Aorta (tissue), 5 donors: ENCODE measurements at regions not wholly inside any gene's neighbourhood (a gene's known extent, or its start where the extent isn't known, plus 50 kb on each side); places are given as distances from the start of the nearest gene placed in this dataset.

Source experiments
- ATAC-seq: fragments of 200-7000 bp; cut with Tn5 transposase; one replicate; pipeline ENCODE4 v1.9.1; 2022; ENCODE audit warnings: moderate library complexity; ENCODE audit not compliant: low FRiP score
- DNase-seq, 2 donors: peaks; one replicate each; pipeline ENCODE4 v3.0.0-alpha.2; 2020
- H3K27ac ChIP-seq, 2 donors: one replicate each; pipeline ENCODE4 v1.5.1; 2013; ENCODE audit warnings: low read length in 2 of 2, mild to moderate bottlenecking in 2 of 2, moderate library complexity in 2 of 2, control low read depth in 1 of 2, inconsistent platforms in 1 of 2, low read depth in 1 of 2
- H3K27me3 ChIP-seq, 2 donors: one replicate each; pipeline ENCODE4 v1.6.1; 2013; ENCODE audit warnings: control low read depth in 1 of 2, low read length in 1 of 2, mild to moderate bottlenecking in 1 of 2, moderate library complexity in 1 of 2; ENCODE audit not compliant: insufficient read depth in 2 of 2, control insufficient read depth in 1 of 2
- H3K36me3 ChIP-seq, 2 donors: one replicate each; pipeline ENCODE4 v1.6.1; 2013; ENCODE audit warnings: control low read depth in 1 of 2, low read length in 1 of 2, mild to moderate bottlenecking in 1 of 2; ENCODE audit not compliant: insufficient read depth in 2 of 2, control insufficient read depth in 1 of 2
- H3K4me1 ChIP-seq, 2 donors: one replicate each; pipeline ENCODE4 v1.6.1; 2013; ENCODE audit warnings: low read length in 2 of 2, control low read depth in 1 of 2, mild to moderate bottlenecking in 1 of 2, moderate library complexity in 1 of 2; ENCODE audit not compliant: insufficient read depth in 2 of 2, control insufficient read depth in 1 of 2
- H3K4me3 ChIP-seq, 2 donors: one replicate each; pipeline ENCODE4 v1.5.1; 2013; ENCODE audit warnings: low read length in 2 of 2, control low read depth in 1 of 2, mild to moderate bottlenecking in 1 of 2
- H3K9me3 ChIP-seq: one replicate; pipeline ENCODE4 v1.6.1; 2013; ENCODE audit warnings: mild to moderate bottlenecking, low read length; ENCODE audit not compliant: control insufficient read depth
- WGBS, 2 donors: extraction: QIAGEN DNeasy Blood & Tissue Kit; methylation state at CpG; one replicate each; pipeline ENCODE4 v1.1.7; 2013; 5-methylcytosine and 5-hydroxymethylcytosine counted together
- intact Hi-C, 2 donors: fragments of 100-400 bp; cut with DNase I; formaldehyde crosslinking; loops; one replicate each; pipeline versions ENCODE4 v1.14.2 to v1.15.0; 2022
- donor health status: healthy with polysubstance abuse.
- donor health status: Bipolar disorder and iron deficiency.
- donor health status: DM: no; HTN: no; CAD: no.
- donor health status: DM: no; HTN: no; CAD: no.
- donor health status: DM: yes; HTN: yes; CAD: no.

DNA sequence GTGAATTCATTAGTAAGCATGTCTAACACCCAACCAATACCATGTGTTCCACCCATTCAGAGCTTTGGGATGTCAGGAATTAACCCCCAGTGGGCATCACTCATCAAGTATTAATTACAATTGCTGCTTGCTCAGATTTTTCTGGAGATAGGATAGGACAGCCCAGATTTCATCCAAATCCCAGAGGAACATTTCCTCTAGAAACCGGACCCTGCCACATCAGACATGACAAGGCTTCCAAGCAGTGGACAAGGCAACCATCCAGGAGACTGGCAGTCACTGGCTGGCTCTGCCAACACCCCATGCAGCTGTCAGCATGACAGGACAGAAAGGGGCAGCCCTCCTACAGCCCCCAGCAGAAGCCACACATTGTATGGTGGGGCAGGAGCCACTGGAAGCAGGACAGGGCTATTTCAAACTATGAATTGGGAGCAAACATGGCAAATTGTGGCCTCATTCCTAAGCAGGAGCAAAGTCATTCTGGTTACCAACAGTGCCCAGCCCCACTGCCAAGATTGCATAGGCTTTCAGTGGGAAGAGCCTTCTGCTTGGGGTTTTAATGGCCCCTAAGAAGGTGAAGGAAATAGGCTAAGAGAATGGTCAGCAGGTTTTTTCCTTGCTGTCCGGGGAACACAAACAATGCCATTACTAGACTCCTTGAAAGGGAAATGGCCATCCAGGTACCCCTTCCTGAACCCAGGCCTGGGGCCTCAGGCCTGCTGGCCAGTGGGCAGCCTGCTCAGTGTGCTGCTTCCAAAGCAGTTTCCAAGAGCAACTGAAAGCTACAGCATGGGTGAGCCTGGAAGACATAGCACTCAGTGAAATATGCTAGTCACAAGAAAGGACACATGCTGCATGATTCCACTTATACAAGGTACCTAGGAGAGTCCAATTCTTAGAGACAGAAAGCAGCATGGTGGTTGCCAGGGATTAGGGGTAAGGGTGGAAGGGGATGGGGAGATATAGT, 294.7 kb upstream of the SLC30A5 start:
- Histone ChIP-seq H3K4me1 (no peaks in the 10 kb centered on the region), H3K4me3 (no peak overlapping the region), H3K27me3 (no peaks in the 10 kb centered on the region), H3K27ac (no peak overlapping the region), H3K36me3 (no peaks in the 10 kb centered on the region), H3K9me3 (no peaks in the 10 kb centered on the region)
- intact Hi-C loops = no loop called here
- no peak for ATAC-seq
- DNase-seq = no peak
- WGBS, 2 donors = 87 to 90% methylated on average over 2 of the region's 2 CpGs

DNA sequence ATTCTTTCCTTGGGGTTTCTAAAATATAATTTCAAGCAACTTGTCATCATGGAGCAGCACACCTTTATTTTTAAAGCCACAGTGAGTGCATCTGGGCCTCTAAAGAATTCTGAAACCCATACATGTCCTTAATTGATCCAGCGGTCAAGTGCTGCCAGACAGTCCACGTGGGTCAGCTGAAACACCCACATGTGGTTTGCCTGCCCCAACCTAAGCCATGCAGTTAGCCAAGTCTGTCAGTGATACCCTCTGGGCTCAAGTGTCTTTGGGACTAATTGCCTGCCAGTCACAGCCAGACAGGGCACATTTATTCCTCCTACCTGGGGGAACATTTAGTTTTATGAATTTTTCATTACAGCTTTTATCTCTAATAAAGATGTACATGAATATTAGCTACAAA, 291.4 kb upstream of the SLC30A5 start:
- WGBS, 2 donors = 93 to 95% methylated on average over 2 of the region's 2 CpGs
- no peak for DNase-seq
- H3K4me3 ChIP-seq = no peak overlapping the region
- H3K36me3 ChIP-seq = no peaks in the 10 kb centered on the region
- ATAC-seq = no peak
- no peaks in the 10 kb centered on the region for H3K4me1 ChIP-seq
- no peaks in the 10 kb centered on the region for H3K9me3 ChIP-seq
- intact Hi-C loops = no loop called here
- no peaks in the 10 kb centered on the region for H3K27me3 ChIP-seq
- no peak overlapping the region for H3K27ac ChIP-seq

DNA sequence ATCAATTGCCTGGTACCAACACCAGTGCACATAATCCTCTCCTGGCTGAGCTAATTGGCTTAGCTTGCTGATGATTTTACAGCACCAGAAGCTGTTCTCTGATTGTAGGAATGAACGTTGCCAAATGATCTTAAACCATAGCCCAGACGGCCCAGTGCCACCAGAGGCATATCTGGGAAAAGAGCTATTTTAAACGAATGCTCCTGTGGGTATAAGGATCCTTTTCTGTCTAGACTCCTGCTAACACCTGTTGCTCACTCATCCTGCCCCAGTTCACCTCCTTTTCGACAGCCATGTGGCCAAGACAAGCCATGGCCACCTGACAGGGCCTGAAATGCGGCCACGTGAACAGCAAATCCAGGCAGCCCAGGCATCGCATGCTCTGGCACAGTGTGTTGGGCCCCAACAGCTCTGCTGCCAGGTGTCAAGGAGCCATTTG, 289.9 kb upstream of the SLC30A5 start:
- DNase-seq = no peak
- no peaks in the 10 kb centered on the region for H3K27me3 ChIP-seq
- no peaks in the 10 kb centered on the region for H3K4me1 ChIP-seq
- WGBS, 2 donors = 82 to 86% methylated on average over 7 of the region's 7 CpGs
- H3K9me3 ChIP-seq = no peaks in the 10 kb centered on the region
- intact Hi-C loops = no loop called here
- no peak overlapping the region for H3K27ac ChIP-seq
- H3K4me3 ChIP-seq = no peak overlapping the region
- no peaks in the 10 kb centered on the region for H3K36me3 ChIP-seq
- no peak for ATAC-seq

DNA sequence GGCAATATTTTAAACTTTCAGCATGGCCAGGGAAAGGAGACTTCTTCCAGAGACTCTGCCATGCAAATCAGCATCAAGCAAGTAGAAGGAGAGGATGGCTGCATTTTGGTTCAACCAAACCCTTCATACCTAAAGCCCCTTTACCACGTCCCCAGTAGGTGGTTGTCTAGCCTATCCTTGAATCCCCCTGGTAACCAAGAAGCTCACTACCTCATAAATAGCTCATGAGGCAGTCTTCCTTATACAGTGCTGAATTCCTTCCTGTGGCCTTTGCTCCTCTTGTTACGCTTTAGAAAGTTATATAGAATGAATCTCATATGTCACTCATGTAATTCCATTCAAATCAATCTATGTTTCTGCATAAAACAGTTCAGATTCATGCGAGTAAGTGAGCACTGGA, 289.5 kb upstream of the SLC30A5 start:
- H3K27me3 ChIP-seq = no peaks in the 10 kb centered on the region
- no peak for ATAC-seq

DNA sequence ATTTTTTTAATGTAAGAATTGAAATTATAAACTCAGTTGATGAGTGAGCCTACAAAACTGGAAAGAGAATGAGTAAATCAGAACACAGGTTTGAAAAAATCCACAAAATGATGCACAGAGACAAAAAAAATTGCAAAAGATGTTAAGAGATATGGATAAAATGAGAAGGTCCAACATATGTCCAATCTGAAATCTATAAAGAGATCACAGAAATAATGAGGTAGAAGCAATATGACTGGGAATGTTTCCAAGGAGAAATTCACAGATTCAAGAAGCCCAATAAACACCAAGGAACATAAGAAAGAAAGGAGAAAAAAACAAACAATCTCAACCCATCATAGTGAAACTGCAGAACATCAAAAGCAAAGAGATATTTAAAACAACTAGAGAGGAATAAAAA, 288.4 kb upstream of the SLC30A5 start:
- Histone ChIP-seq H3K27ac (no peak overlapping the region), H3K27me3 (no peaks in the 10 kb centered on the region), H3K4me3 (no peak overlapping the region), H3K4me1 (no peaks in the 10 kb centered on the region), H3K36me3 (no peaks in the 10 kb centered on the region), H3K9me3 (no peaks in the 10 kb centered on the region)
- DNase-seq (no peak), ATAC-seq (no peak)
- intact Hi-C loops = no loop called here

More for the DNA sequence above, 289.5 kb upstream of the SLC30A5 start:
- Histone ChIP-seq H3K36me3 (no peaks in the 10 kb centered on the region), H3K4me3 (no peak overlapping the region), H3K4me1 (no peaks in the 10 kb centered on the region), H3K9me3 (no peaks in the 10 kb centered on the region), H3K27ac (no peak overlapping the region)
- intact Hi-C loops = no loop called here
- 94 to 96% methylated on average over 3 of the region's 3 CpGs for WGBS, 2 donors
- no peak for DNase-seq

DNA sequence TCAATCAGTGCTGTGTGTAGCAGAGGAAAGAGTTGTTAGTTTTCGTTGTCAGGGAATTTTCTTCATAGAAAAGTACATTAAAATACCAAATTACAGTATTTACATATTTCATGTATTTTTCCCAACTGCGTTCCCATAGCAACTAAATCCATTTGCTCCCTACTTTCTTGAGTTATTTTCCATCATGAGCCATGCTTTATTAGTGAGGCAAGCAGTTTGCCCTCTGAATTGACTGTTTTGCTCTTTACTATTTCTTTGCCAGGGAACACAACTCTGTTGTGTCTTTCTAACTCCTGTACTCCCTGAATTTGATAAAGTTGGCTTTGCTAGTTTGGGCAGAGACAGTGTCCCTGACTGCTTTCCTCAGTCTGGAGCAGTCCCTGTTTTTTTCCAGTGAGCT, 276.2 kb upstream of the SLC30A5 start:
- Histone ChIP-seq H3K4me1 (no peaks in the 10 kb centered on the region), H3K27ac (no peak overlapping the region), H3K9me3 (peaks cover 4% of the 10 kb centered on the region), H3K27me3 (no peaks in the 10 kb centered on the region), H3K36me3 (no peaks in the 10 kb centered on the region), H3K4me3 (no peak overlapping the region)
- 74 to 85% methylated on average over 2 of the region's 2 CpGs for WGBS, 2 donors
- intact Hi-C loops = no loop called here
- DNase-seq (no peak), ATAC-seq (no peak)

DNA sequence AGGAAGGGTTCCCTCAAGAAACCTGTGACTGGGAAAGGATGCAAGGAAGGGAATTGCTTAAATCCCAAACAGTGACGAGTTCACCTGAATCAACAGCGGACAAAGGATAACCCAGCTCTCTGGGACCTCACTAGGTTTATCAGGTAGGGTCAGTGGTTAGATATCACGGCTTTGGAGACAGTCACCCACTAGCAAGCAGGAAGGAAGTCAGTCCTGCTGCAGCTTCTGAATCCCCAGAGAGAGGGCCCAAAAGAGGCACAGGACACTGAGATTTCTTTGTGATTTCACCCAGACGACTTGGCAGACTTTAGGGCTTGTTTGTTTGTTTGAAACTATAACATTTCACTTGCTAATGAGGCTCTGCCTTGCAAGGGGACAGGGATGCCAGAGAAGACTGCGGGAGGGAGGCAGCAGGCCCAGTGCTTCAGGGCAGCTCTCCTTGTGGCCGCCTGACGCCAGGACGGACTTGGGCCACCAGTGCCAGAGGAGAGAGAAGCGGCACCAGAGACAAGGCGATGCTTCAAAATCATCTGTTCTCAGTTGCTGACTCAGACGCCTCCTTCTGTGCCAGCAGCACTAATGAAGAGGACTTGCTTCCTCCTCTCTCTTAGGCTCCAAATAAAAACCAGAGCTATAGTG, 275.6 kb upstream of the SLC30A5 start:
- H3K36me3 ChIP-seq = no peaks in the 10 kb centered on the region
- whole genome bisulfite sequencing, 2 donors = 84% methylated on average over 11 of the region's 11 CpGs
- no peaks in the 10 kb centered on the region for H3K4me1 ChIP-seq
- peaks cover 4% of the 10 kb centered on the region for H3K9me3 ChIP-seq
- intact Hi-C loops = no loop called here
- H3K27ac ChIP-seq = no peak overlapping the region
- no peak for DNase-seq
- ATAC-seq = no peak
- no peak overlapping the region for H3K4me3 ChIP-seq
- no peaks in the 10 kb centered on the region for H3K27me3 ChIP-seq

DNA sequence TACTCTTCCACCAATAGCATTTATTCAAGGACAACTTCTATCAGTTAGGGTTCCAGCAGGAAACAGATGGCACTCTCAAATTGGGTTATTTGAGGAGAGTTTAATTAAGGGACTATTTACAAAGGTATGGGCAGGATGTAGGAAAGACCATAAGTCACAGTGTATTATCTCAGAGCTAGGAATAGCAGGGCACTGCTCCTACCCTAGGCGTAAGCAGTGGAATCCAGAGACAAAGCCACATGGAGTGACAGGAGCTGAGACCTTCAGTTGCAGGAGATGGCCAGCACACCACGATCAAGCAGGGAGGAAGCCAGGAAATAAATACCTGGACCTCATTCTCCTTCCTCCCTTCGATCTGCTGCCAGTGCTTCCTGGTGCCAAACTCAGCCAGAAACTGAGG, 274.9 kb upstream of the SLC30A5 start:
- no peak overlapping the region for H3K27ac ChIP-seq
- no peaks in the 10 kb centered on the region for H3K36me3 ChIP-seq
- DNase-seq (no peak), ATAC-seq (no peak)
- no peaks in the 10 kb centered on the region for H3K27me3 ChIP-seq
- intact Hi-C loops = no loop called here
- no peaks in the 10 kb centered on the region for H3K4me1 ChIP-seq
- 75 to 83% methylated on average over 3 of the region's 3 CpGs for WGBS, 2 donors
- H3K4me3 ChIP-seq = no peak overlapping the region
- peaks cover 4% of the 10 kb centered on the region for H3K9me3 ChIP-seq

DNA sequence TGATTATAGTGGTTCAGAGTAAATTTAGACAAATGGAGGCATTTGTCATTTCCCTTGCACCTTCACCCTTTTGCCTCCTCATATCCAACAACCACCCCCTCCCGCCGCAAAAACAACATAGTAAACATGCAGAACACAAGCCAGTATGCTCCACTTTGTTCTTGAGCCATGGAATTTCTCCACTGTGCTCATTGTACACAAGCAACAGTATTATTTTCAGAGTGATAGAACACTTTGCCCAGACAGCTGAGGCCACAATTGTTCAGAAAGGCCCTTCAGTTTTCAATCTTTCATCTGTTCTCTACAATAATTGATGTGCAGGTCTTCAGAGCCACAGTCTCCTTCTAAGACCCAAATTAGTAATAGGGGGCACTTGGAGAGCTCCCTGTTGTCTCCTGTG, 272.8 kb upstream of the SLC30A5 start:
- ATAC-seq (no peak), DNase-seq (no peak)
- 83 to 91% methylated on average over 2 of the region's 2 CpGs for WGBS, 2 donors
- Histone ChIP-seq H3K36me3 (no peaks in the 10 kb centered on the region), H3K4me1 (no peaks in the 10 kb centered on the region), H3K9me3 (peaks cover 1% of the 10 kb centered on the region), H3K27ac (no peak overlapping the region), H3K4me3 (no peak overlapping the region), H3K27me3 (no peaks in the 10 kb centered on the region)
- intact Hi-C loops = no loop called here
